ENCODE measurements at regions not wholly inside any gene's neighbourhood (a gene's known extent, or its start where the extent isn't known, plus 50 kb on each side); places are given as distances from the start of the nearest gene placed in this dataset.

- TF ChIP-seq CTCF (conservative IDR thresholded peaks at IDR 0.05; ENCODE audit: low read depth, low read length) (no peak), EZH2 (IDR thresholded peaks at IDR 0.05; ENCODE audit: low read length, unreplicated experiment) (no peak), EZH2phosphoT487 (IDR thresholded peaks at IDR 0.05; ENCODE audit: borderline replicate concordance, low read length) (no peak)
Observed at GRCh38 chr13:82597747-82598146, 1284.5 kb downstream of the SLITRK1 start.
